ENCODE measurements at regions not wholly inside any gene's neighbourhood (a gene's known extent, or its start where the extent isn't known, plus 50 kb on each side); places are given as distances from the start of the nearest gene placed in this dataset.
"Not testable (repeated sequence)": the region's sequence is repeated elsewhere in the genome, so short reads cannot be mapped to it uniquely, and the experiment has no call there.

DNA sequence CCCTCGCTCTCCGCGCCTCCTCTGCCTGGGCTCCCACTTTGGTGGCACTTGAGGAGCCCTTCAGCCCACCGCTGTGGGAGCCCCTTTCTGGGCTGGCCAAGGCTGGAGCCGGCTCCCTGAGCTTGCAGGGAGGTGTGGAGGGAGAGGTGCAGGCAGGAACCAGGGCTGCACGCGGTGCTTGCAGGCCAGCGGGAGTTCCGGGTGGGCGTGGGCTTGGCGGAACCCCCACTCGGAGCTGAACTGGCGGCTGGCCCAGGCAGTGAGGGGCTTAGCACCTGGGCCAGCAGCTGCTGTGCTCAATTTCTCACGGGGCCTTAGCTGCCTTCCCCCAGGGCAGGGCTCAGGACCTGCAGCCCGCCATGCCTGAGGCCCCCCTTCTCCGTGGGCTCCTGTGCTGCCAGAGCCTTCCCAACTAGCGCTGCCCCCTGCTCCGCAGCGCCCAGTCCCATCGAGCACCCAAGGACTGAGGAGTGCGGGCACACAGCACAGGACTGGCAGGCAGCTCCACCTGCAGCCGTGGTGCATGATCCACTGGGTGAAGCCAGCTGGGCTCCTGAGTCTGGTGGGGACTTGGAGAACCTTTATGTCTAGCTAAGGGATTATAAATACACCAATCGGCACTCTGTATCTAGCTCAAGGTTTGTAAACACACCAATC lies 200.2 kb upstream of the RIMS1 start:
- TF ChIP-seq, protein P1, sequence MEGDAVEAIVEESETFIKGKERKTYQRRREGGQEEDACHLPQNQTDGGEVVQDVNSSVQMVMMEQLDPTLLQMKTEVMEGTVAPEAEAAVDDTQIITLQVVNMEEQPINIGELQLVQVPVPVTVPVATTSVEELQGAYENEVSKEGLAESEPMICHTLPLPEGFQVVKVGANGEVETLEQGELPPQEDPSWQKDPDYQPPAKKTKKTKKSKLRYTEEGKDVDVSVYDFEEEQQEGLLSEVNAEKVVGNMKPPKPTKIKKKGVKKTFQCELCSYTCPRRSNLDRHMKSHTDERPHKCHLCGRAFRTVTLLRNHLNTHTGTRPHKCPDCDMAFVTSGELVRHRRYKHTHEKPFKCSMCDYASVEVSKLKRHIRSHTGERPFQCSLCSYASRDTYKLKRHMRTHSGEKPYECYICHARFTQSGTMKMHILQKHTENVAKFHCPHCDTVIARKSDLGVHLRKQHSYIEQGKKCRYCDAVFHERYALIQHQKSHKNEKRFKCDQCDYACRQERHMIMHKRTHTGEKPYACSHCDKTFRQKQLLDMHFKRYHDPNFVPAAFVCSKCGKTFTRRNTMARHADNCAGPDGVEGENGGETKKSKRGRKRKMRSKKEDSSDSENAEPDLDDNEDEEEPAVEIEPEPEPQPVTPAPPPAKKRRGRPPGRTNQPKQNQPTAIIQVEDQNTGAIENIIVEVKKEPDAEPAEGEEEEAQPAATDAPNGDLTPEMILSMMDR (IDR thresholded peaks at IDR 0.05), result not testable (repeated sequence)
- not testable (repeated sequence) for TF ChIP-seq EZH2 (IDR thresholded peaks at IDR 0.05; ENCODE audit: borderline replicate concordance, insufficient read depth, low read depth, low read length, poor library complexity, severe bottlenecking)
